KMS-11 (cell line): ENCODE measurements at regions not wholly inside any gene's neighbourhood (a gene's known extent, or its start where the extent isn't known, plus 50 kb on each side); places are given as distances from the start of the nearest gene placed in this dataset.

Experiments used
- H2AFZ ChIP-seq: fragments of 200-600 bp; sonication (generic); 2 replicates; pipeline ENCODE4 v1.6.1; 2016; ENCODE audit warnings: antibody characterized with exemption, mixed run types, low read depth
- H3K27ac ChIP-seq: fragments of 200-600 bp; sonication (generic); 2 replicates; pipeline ENCODE4 v1.6.1; 2016; ENCODE audit warnings: mild to moderate bottlenecking, mixed run types
- H3K27me3 ChIP-seq: fragments of 200-600 bp; sonication (generic); 2 replicates; pipeline ENCODE4 v1.6.1; 2017; ENCODE audit warnings: mild to moderate bottlenecking, low read depth, mixed run types, moderate library complexity; ENCODE audit not compliant: insufficient read depth
- H3K36me3 ChIP-seq: fragments of 200-600 bp; sonication (generic); 2 replicates; pipeline ENCODE4 v1.6.1; 2017; ENCODE audit warnings: mild to moderate bottlenecking, mixed run types; ENCODE audit not compliant: insufficient read depth
- H3K4me1 ChIP-seq: fragments of 200-600 bp; sonication (generic); 2 replicates; pipeline ENCODE4 v1.6.1; 2016; ENCODE audit warnings: mild to moderate bottlenecking, low read depth, mixed run types; ENCODE audit not compliant: poor library complexity, severe bottlenecking
- H3K4me2 ChIP-seq: fragments of 200-600 bp; sonication (generic); 2 replicates; pipeline ENCODE4 v1.7.0; 2016; ENCODE audit warnings: mild to moderate bottlenecking, mixed run types
- H3K4me3 ChIP-seq: fragments of 200-600 bp; sonication (generic); IDR thresholded peaks from 2 replicates; pipeline ENCODE4 v1.6.1; 2017; ENCODE audit warnings: low read depth, low read length, mixed read lengths; ENCODE audit not compliant: insufficient read depth
- H3K79me2 ChIP-seq: fragments of 200-600 bp; sonication (generic); 2 replicates; pipeline ENCODE4 v1.6.1; 2016; ENCODE audit warnings: low read depth, mixed run types; ENCODE audit not compliant: insufficient read depth
- H3K9ac ChIP-seq: fragments of 200-600 bp; sonication (generic); 2 replicates; pipeline ENCODE4 v1.6.1; 2016; ENCODE audit warnings: mild to moderate bottlenecking, mixed run types
- H4K20me1 ChIP-seq: fragments of 200-600 bp; sonication (generic); 2 replicates; pipeline ENCODE4 v1.6.1; 2016; ENCODE audit warnings: mild to moderate bottlenecking, mixed run types; ENCODE audit not compliant: insufficient read depth
- TF ChIP-seq, protein P1 (sequence below): fragments of 200-600 bp; sonication (generic); conservative IDR thresholded peaks from 2 replicates; pipeline ENCODE4 v1.6.1; 2017; ENCODE audit warnings: low read depth, mild to moderate bottlenecking, antibody characterized with exemption, low read length, moderate library complexity, mixed read lengths

DNA sequence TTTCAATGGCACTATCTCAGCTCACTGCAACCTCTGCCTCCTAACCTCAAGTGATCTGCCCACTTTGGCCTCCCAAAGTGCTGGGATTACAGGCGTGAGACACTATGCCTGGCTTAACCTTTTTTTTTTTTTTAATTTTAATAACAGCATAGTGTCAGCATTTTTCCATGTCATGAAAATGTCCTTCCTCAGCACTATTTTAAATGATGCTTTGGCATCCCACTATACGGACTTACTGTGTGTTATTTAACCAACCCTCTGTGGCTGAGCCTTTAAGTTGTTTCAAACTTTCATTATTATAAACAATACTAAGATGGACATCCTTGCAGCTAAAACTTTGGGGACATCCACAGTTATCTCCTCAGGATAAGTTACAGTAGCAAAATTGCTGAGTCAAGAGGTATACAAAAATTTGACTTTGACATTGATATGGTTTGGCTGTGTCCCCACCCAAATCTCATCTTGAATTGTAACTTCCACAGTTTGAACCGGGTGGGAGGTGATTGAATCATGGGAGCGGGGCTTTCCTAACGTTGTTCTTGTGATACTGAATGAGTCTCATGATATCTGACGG lies 123.8 kb upstream of the JARID2 start:
- TF ChIP-seq, protein P1, sequence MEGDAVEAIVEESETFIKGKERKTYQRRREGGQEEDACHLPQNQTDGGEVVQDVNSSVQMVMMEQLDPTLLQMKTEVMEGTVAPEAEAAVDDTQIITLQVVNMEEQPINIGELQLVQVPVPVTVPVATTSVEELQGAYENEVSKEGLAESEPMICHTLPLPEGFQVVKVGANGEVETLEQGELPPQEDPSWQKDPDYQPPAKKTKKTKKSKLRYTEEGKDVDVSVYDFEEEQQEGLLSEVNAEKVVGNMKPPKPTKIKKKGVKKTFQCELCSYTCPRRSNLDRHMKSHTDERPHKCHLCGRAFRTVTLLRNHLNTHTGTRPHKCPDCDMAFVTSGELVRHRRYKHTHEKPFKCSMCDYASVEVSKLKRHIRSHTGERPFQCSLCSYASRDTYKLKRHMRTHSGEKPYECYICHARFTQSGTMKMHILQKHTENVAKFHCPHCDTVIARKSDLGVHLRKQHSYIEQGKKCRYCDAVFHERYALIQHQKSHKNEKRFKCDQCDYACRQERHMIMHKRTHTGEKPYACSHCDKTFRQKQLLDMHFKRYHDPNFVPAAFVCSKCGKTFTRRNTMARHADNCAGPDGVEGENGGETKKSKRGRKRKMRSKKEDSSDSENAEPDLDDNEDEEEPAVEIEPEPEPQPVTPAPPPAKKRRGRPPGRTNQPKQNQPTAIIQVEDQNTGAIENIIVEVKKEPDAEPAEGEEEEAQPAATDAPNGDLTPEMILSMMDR = no peak

DNA sequence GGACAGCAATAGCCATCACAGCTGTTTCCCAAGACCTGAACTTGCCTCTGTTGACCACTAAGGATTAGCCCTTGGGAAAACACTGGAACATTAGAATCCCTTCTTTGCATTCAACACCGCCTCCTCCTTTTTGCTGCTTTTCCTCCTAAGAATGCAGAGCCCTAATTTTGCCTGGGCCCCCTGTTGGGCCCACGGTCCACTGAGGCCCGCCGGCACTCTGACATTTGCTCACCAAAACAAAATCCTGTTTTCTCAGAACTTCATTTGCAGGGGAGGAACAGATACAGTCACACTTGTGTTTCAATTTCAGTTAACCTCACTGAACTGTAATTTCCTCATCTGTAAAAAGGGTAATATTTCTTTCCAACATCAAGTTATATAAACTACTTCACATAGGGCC lies 116.0 kb upstream of the JARID2 start:
- Histone ChIP-seq H3K9ac (no peak overlapping the region), H4K20me1 (no peaks in the 10 kb centered on the region), H3K79me2 (no peaks in the 10 kb centered on the region), H3K4me3 (no peak overlapping the region), H3K4me1 (no peaks in the 10 kb centered on the region), H3K4me2 (no peak overlapping the region), H3K27me3 (no peaks in the 10 kb centered on the region), H2AFZ (no peak overlapping the region), H3K36me3 (no peaks in the 10 kb centered on the region), H3K27ac (no peak overlapping the region)
- TF ChIP-seq, protein P1 = no peak

More for the DNA sequence above, 123.8 kb upstream of the JARID2 start:
- Histone ChIP-seq H3K4me3 (no peak overlapping the region), H3K79me2 (no peaks in the 10 kb centered on the region), H3K4me2 (no peak overlapping the region), H3K9ac (no peak overlapping the region), H3K27me3 (no peaks in the 10 kb centered on the region), H3K36me3 (no peaks in the 10 kb centered on the region), H3K4me1 (no peaks in the 10 kb centered on the region), H2AFZ (no peak overlapping the region), H3K27ac (no peak overlapping the region), H4K20me1 (no peaks in the 10 kb centered on the region)

DNA sequence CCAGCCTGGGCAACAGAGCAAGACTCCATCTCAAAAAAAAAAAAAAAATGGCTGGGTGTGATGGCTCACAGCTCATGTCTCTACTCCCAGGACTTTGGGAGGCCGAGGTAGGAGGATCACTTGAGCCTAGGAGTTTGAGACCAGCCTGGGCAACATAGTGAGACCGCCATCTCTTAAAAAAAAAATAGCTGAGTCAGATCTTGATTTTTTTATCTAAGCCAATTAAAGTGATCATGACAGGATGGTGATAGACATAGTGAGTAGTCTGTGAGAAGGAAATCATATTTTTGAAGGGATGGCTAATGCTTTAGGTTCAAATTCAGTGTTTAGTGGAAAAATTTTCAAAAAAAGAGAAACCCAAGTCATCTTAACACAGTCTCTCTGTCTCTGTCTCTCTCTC lies 114.6 kb upstream of the JARID2 start:
- Histone ChIP-seq H3K79me2 (no peaks in the 10 kb centered on the region), H3K27me3 (no peaks in the 10 kb centered on the region), H3K4me2 (no peak overlapping the region), H3K27ac (no peak overlapping the region), H4K20me1 (no peaks in the 10 kb centered on the region), H3K36me3 (no peaks in the 10 kb centered on the region), H3K9ac (no peak overlapping the region), H3K4me3 (no peak overlapping the region), H2AFZ (no peak overlapping the region), H3K4me1 (no peaks in the 10 kb centered on the region)
- TF ChIP-seq, protein P1 = no peak

DNA sequence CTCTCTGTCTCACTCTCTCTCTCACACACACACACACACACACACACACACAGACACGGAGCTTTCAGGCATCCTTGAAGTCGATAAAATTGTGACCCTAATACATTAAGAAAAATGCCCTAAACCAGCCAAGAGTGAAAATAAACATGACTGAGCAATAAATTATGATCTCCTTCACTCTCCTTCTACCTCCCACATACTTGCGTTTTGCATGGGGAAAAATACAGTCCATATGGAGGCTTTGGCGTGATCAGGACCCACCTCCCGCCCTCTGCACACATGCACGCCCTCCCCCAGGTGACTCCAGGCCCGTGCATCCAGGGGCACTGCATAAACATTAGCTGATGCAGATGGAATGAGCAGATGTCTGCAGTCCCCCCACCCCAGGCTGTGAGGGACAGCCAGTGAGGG lies 114.2 kb upstream of the JARID2 start:
- no peaks in the 10 kb centered on the region for H3K79me2 ChIP-seq
- TF ChIP-seq, protein P1 = no peak
- no peak overlapping the region for H3K4me2 ChIP-seq

More for the DNA sequence above, 114.2 kb upstream of the JARID2 start:
- H3K36me3 ChIP-seq = no peaks in the 10 kb centered on the region
- no peak overlapping the region for H3K4me3 ChIP-seq
- H4K20me1 ChIP-seq = no peaks in the 10 kb centered on the region
- H3K9ac ChIP-seq = no peak overlapping the region
- no peaks in the 10 kb centered on the region for H3K4me1 ChIP-seq
- H3K27me3 ChIP-seq = no peaks in the 10 kb centered on the region
- no peak overlapping the region for H3K27ac ChIP-seq
- H2AFZ ChIP-seq = no peak overlapping the region
